G401.6 (cell line): ENCODE measurements at regions not wholly inside any gene's neighbourhood (a gene's known extent, or its start where the extent isn't known, plus 50 kb on each side); places are given as distances from the start of the nearest gene placed in this dataset.

Experiments used
- FAIRE-seq: peaks from 2 replicates; lab custom pipeline; 2012; peaks lifted over from hg19 to GRCh38; lab: Jason Lieb, UNC

DNA sequence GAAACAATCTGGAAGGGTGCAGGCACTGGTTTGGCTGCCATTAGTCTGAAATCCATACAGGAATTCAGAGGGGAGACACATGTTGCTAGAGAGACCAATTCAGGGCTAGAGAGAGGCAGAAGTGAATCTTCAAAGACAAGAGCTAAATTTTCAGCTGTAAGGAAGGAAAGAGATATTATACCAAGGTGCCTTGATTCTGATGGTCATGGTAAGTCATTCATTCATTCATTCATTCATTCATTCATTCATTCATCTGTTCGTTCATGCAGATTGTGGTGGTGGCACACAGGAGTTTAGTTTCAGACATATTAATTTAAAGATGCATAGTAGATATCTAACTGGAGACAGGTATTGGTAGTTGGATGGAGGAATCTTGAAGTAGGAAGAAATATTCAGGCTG, 1493.5 kb upstream of the TMEM132C start:
- no peak for FAIRE-seq

DNA sequence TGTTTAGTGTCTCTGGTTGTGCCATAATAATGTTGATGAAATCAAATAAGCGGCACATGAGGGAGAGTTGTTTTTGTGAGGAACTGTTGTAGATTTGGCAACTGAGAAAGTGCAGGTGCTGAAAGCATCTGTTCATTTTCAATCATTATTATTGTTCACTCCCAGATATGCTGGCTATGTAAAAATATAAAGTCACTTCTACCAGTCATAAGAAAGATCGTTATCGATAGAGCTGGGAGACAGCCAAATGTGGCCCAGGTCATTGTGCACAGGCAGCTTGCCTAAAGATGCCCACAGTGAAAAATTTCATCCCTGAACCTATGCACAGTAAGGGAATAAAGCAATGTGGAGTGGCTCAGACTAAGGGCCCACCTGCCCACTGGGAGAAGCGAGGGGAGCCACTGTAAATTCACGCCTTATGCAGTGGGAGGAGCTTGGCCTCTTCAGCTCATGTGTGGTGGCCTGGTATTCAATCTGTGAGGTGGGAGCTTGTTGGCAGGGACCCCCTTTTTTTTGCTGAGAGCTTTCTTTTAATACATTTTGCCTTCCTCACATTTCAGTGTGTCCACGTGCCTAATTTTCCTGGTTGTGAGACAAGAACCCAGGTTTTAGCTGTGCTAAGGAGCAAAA, 1490.8 kb upstream of the TMEM132C start:
- FAIRE-seq = no peak

DNA sequence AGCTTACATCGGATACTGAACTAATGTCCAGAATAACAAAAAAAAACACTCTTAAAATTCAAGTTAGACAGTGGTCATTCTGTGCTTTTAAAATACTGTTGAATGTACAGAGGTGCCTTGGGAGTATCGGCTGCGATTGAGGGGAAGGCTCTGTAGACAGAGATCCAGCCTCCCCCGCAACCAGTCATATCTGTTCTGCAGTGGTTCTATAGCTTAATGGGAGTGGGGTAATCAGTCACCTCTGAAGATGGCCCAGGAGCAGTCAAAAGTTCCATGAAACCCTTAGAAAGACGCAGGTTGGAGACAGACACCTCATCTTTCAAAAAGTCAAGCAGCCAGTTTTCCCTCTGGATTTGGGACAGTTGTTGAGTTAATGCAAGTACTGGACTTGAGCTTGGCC, 1486.6 kb upstream of the TMEM132C start:
- FAIRE-seq = no peak

DNA sequence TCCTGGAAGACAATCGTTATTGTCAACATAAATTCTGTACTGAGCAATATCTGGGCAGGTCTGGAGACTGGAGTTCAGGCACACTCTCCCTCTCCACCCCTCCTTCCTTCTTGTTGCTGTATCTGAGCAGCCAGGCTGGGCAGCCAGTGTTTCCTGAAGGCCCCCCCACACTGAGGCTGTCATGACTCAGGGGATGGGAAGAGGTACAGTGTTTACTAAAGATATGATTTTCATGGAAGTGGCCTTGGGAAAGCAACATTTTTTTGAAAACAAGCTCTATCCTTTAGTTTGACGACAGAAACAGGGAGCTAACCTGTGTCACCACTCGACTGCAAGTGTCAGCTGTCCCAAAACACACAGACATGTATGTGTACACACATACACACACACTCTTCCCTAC, 1485.4 kb upstream of the TMEM132C start:
- FAIRE-seq = no peak

DNA sequence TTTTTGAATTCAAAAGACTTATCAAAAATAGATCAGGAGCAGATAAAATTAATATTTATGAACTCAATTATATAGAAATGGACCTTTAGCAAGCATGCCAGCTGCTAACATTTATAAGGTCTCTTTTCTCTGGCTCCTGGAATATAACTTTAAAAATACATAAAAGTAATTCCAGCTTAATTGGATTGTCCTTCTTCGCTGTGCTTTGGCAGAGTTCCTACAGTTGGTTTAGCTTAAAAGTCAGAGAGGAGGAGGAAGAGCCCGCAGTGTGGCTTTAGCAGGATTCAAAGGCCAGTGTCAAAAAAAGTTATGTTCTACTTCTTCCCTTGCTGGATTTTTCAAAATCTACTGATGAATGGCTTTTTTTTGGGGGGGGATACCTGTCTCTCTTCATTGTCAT, 1484.9 kb upstream of the TMEM132C start:
- FAIRE-seq = no peak

DNA sequence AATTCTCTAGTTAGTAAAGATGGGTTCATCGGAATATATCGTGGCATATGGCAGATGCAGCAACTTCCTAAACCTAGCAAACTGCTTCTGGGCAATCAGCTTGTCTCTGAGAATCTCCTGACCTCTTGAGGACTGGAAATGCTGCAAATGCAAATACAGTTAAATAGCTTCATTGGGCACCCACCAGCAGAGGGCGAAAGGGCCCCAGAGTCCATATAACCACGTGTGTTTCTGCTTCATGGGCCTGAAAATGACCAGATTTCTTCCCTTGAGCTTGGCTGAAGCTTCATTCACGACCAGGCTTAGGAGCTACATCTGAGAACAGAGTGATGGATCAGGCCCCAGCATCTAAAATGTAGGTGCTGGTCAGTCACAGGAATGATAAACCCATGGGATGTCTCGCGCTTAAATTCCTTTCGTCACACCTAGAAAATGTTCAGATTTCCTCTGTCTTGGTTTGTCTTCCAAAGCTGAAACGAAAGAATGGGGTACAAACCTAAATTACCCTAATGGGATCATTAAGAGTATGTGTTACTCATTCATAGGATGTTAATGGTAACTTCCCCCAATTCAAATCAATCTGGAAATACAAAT, 1482.5 kb upstream of the TMEM132C start:
- no peak for FAIRE-seq

DNA sequence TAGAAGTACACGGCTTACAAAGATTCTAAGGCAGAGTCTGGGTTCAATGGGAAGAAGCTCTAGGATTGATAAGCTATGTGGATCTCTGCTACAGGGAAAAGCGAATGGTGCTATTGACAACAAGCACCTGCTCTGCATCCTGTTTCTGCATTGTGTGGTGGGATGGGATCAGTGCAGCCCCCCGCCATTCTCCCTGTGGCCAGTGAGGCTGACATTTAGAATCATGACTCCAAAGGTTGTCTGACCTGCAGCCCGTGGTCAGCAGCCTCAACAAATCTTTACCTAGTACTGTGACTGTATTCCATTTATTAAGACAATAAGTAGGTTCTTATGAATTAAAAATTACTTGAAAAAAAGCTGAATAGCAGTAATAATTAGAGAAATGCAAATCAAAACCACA, 1477.0 kb upstream of the TMEM132C start:
- no peak for FAIRE-seq

DNA sequence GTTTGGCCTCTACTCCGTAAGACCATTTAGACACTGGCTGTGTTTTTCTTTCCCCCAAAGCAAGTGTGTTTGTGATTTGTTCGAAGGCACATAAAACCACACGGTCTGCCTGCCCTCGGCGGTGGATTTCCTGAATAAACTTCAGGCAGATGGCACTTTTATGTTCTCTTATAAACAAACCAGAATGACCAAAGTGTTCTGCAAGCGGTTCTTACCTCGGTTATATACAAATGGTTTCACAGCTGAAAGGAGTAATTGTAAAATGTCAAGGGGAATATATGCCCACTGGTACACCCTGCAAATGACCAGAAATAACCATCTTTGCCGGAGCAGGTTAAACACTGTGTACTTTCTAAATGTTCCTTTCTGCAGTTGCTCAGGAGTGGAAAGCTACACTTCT, 1475.8 kb upstream of the TMEM132C start:
- FAIRE-seq = no peak

DNA sequence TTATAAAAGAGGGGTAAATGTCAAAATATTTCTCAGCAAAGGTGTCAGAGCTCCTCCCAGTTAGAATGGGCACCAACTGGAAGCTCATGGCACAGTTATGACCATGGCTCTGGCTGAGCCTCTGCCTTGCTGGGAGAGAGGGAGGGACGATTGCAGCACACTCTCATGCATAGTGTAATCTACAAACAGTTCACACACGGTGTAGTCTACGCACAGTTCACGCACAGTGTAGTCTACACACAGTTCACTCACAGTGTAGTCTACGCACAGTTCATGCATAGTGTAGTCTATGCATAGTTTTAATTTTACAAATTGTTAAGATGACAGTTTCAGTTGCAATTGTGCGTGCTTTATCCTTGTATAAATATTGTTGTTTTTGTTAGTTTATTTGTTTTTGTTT, 1474.6 kb upstream of the TMEM132C start:
- no peak for FAIRE-seq

DNA sequence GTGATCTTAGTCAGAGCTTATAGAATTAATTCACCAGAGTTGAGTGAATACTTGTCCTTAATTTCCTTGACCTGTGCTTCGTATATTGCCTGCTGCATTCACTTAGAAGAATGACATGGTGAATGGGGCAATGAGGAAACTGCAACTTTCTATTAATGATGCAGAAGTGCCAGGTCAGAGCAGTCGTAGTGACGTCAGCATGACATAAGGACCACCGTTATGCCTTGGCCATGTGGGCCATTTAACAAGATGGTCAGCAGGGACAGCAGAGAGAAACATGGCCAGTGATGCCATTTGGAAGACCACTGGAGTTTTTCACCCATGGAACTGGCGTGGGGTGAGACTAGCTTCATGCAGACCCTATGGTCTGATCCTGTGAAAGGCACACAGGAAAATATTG, 1469.4 kb upstream of the TMEM132C start:
- no peak for FAIRE-seq

DNA sequence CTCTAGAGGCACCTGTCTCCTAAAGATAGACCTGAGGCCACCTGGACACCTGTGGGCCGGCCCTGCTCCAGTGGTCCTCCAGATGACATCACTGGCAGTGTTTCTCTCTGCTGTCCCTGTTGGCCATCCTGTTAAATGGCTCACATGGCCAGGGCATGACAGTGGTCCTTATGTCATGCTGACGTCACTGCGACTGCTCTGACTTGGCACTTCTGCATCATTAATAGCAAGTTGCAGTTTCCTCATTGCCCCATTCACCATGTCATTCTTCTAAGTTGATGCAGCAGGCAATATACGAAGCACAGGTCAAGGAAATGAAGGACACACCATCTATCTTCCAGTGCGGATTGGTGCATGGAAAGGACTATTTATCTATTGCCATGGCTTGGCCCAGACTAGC, 1468.5 kb upstream of the TMEM132C start:
- no peak for FAIRE-seq

DNA sequence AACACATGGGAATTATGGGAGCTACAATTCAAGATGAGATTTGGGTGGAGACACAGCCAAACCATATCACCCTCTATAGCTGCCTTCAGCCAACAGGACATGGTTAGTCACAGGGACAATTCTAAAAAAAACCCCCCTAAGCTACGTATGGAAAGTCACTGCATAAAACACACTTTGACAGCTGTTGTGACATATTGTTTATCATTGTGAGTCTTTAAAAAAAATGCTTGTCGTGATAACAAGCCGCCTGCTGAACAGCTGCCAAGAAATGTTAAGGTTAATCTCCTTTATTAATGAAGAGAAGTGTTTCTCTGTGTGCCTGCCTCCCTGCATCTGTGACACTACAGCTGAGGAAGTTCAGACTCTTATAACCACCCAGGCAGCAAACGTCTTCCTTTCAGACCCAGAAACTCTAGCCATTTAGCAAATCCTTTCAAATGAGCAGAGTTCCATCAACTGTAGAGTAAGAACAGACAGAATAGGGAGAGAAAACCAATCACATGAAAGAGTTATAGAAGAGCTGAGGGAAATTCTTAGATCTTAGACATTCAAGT, 1459.6 kb upstream of the TMEM132C start:
- no peak for FAIRE-seq

DNA sequence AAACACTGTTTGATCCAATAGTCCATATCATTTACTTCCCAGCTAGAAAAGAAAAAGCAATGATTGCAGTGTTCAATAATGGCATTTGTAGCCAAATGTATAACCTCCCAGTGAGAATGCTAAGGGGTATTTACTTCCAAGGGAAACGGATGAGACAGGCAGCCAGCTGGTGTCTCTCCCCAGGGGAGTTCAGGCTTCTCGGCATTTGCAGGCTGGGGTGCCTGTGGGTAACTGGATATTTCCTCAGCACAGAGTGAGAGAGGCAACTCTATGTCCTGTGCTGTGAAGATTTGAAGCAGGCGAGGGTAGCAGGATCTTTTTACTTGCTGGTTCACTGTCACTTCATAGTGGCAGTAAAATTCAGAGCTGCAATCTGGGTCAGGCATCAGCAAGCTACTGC, 1455.6 kb upstream of the TMEM132C start:
- no peak for FAIRE-seq

DNA sequence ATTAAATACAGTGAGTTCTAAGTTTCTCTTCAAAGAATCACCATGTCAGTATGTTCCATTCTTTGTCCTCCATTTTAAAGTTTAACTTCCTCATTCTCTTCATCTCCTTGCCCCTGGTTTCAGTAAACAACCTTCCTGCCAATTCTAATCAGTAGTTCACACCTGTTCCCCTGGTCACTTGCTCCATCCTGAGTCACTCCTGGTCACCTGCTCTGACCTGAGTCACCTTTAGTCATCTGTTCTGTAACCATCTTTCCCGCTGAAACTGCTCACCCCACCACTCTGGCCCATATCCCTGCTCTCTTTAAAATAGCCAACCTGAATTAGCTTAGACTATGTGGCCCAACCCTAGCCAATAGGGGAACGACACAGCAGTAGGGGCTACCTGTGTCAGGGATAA, 1447.4 kb upstream of the TMEM132C start:
- no peak for FAIRE-seq

DNA sequence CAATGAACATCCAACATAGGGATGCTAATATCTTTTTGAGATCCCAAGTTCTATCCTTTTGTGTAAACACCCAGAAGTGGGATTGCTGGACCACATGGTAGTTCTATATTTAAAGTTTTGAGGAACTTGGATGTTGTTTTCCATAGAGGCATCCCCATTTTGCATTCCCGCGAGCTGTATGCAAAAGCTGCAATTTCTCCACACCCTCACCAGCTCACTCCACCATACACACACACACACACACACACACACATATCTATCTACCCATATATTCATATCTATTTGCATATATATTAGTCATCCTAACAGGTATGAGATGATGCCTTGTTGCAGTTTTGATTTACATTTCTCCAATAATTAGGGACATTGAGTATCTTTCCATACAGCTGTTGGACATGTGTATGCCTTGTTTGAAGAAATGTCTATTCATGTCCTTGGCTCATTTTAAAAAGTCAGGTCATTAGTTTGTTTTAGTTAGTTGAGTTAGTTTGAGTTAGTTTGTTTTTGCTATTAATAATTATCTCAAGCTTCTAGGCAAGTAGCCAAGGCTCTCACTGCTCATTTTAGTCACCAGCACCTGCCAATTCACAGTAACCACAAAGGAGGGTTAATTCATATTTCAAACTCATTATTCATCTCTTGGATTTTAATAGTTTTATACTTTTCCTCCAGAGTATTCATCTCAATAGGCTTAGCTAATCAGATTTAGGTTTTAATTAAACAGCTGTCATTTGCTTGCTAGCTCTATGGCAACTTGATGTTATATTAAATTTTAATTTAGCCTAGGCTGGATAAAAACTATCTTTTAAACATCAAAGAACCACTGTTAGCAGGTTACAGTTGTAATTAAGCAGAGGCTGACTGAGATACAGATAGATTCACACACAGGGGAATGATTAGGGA, 1435.9 kb upstream of the TMEM132C start:
- no peak for FAIRE-seq

DNA sequence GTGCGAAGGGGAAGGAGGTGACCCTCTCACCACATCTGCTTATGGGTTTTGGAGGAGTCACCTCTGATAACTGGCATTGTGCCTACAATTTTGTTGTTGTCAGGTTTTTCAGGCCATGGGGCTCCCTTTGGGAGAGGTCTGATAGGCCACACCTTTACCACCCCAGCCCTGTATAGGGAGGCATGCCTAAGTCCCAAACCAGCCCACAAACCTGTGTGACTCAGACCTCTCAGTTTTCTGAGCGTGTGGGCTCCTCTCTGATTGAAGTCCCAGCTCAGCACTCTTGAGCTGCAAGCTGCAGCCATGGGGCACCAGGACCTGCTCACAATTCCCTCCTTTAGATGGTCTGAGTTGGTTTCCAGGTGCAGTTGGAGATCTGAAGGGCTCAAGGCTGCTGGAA, 1429.3 kb upstream of the TMEM132C start:
- no peak for FAIRE-seq

DNA sequence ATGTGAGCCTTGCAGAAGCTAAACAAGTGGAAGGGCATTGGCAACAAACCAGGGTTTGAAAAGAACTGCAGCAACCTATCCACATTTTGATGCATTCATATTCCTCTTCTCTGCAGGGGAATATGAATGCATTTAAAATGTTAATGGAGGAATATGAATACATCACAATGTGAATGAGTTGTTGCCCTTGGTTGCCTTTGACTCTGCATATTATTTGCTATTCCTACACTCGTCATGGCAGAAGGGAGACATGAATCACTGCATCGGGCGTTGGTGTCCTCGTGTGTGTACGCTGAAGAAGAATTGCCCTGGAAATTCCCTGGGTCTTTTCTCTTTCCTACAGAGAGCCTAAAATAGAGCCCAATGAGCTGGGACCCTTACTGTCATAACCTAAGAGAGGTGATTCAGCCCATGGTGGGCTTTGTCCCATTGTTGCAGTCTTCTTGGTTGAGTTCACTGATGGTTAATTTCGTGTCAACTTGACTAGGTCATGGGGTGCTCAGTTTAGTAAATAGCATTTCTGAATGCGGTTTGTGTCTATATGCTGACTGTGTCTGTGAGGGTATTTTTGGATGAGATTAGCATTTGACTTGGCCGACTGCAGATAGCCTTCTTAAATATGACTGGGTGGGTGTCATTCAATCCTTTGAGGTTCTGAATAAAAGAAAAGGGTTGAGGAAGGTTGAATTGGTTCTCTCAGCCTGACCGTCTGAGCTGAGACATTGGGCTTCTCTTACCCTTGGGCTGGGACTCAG, 1422.9 kb upstream of the TMEM132C start:
- no peak for FAIRE-seq

DNA sequence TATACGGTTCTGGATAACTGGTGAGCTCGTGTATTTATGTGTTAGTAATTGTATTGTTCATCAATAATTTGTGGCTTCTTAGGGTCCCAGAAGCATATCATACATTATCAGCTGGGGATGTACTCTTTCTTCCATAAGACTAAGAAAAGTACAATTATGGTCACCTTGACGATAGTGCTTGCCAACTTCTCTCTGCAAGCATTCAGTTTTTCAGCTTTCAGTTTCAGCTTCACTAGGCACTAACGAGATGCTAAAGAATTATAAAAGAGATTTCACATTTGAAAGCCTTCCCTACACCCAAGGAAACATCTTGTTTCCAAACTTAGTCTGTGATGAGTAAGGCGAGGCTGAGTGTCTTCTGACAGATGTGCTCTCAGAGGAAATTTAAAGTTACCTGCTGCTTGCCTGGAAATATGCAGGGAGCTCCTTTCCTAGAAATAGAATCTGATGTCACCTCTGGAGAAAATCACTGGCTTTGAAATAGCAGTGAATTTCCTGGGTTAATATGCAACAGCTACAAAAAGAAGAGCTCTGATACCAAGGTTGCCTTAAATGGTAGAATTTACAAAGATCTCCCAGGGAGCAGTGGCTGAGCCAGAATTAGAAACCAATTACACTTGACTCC, 1419.9 kb upstream of the TMEM132C start:
- FAIRE-seq = no peak

DNA sequence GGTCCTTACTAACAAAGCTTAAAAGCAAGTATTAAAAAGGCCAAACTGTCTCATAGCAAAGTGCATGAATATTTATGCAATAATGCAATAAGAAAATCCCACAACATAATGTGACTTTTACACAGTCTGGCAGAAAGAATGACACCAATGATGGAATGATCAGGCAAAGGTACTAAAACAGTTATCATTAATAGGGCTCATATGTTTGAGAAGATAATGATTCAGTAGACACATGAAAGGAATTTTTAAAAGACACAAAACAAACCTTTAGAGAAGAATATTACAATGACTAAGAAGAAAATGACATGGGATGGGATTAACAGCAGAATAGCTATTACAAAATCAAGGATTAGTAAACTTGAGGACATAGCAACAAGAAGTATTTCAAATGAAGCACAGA, 1411.2 kb upstream of the TMEM132C start:
- FAIRE-seq = no peak

DNA sequence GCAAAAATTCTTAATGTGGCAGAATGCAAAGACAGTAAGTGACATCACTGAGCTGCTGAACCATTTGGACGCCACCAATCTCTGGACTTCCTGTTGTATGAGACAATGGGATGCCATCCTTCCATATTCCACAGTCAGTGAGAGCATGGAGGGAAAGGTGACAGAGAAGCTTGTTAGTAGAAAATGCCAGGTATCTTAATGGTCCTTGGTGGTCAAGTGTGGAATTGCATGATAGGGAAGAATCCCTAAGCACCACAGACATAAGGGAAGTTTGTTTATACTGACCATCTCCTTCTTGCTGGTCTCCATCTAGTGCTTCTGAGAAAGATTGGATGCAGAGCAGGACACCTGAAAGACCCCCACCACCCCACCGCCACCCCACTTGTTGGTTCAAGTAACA, 1410.0 kb upstream of the TMEM132C start:
- FAIRE-seq = no peak

DNA sequence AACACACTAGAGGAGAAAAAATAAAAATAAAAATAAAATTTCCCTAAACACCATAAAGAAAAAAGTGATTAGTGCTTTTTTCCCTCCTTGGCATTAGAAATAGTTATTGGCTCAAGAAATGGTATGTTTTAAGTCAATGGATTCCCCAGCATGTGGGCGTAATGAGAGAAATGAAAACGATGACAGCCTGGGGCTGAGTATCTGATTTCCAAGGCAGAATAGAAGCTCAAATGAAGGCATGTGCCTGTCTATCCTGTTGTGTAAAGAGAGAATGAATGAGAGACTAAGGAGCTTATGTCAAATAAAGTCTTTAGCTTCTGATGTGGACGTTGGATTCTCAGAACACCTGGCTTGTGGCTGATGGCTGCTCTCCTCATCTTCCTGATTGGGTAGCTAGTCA, 1408.4 kb upstream of the TMEM132C start:
- FAIRE-seq = no peak

DNA sequence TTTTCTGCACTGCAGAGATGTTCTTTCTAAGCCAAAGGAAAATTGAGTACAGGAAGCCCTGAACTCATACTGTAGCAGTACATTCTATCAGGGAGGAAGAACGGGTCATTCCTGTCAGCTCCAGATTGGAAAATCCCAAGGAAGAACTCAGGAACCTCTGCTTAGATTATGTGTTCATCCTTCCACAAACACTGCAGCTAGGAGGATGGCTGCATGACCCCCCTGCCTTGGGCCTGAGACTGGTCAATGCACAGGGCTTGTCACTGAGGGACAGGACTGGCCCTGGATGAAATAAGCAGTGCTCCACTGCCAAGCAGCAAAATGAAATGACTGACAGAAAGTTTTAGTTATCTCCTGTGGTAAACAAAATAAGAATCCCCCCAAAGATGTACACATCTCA, 1406.8 kb upstream of the TMEM132C start:
- no peak for FAIRE-seq
